RWPE2 (cell line): ENCODE measurements at regions not wholly inside any gene's neighbourhood (a gene's known extent, or its start where the extent isn't known, plus 50 kb on each side); places are given as distances from the start of the nearest gene placed in this dataset.

Experiments used
- ATAC-seq: fragments of 200-7000 bp; cut with Tn5 transposase; 3 replicates; pipeline ENCODE4 v1.9.1; 2021; ENCODE audit warnings: low read depth
- DNase-seq: peaks from one replicate; pipeline ENCODE4 v3.0.0-alpha.2; 2020; ENCODE audit warnings: low spot score
- H3K27ac ChIP-seq: fragments of 450-650 bp; 2 replicates; pipeline ENCODE4 v1.5.1; 2017; ENCODE audit warnings: mild to moderate bottlenecking; ENCODE audit not compliant: poor library complexity, severe bottlenecking
- H3K27me3 ChIP-seq: fragments of 250-450 bp; sonication (Bioruptor Pico); 2 replicates; pipeline ENCODE4 v1.5.1; 2021; ENCODE audit warnings: mild to moderate bottlenecking, moderate library complexity; ENCODE audit not compliant: insufficient read depth, poor library complexity, severe bottlenecking
- H3K36me3 ChIP-seq: fragments of 250-450 bp; sonication (Bioruptor Pico); 2 replicates; pipeline ENCODE4 v1.5.1; 2020; ENCODE audit warnings: low read depth, mild to moderate bottlenecking, moderate library complexity
- H3K4me1 ChIP-seq: fragments of 250-450 bp; sonication (Bioruptor Pico); 2 replicates; pipeline ENCODE4 v1.5.1; 2021; ENCODE audit warnings: mild to moderate bottlenecking, moderate library complexity; ENCODE audit not compliant: insufficient read depth, poor library complexity, severe bottlenecking
- H3K4me3 ChIP-seq: fragments of 250-450 bp; sonication (Bioruptor Pico); 2 replicates; pipeline ENCODE4 v1.5.1; 2021; ENCODE audit warnings: mild to moderate bottlenecking, moderate library complexity; ENCODE audit not compliant: severe bottlenecking
- H3K9me3 ChIP-seq: fragments of 250-450 bp; sonication (Bioruptor Pico); 2 replicates; pipeline ENCODE4 v1.5.1; 2021; ENCODE audit warnings: mild to moderate bottlenecking, moderate library complexity; ENCODE audit not compliant: severe bottlenecking
- TF ChIP-seq, protein P1 (sequence below): fragments of 450-650 bp; IDR thresholded peaks from one replicate; pipeline ENCODE4 v1.5.1; 2017; ENCODE audit warnings: mild to moderate bottlenecking, moderate library complexity; ENCODE audit not compliant: poor library complexity, severe bottlenecking

DNA sequence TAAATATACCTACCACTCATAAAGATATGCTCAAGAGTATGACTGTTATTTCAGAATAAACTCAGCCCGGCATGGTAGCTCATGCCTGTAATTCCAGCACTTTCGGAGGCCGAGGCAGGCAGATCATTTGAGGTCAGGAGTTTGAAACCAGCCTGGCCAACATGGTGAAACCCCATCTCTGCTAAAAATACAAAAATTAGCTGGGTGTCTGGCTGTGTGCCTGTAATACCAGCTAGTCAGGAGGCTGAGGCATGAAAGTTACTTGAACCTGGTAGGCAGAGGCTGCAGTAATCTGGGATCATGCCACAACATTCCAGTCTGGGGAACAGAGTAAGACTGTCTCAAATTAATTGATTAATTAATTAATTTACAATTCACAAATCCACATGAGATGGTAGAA lies 208.2 kb upstream of the PDGFD start:
- Histone ChIP-seq H3K4me1 (no peaks in the 10 kb centered on the region), H3K4me3 (no peak overlapping the region), H3K27ac (no peak overlapping the region), H3K9me3 (no peaks in the 10 kb centered on the region), H3K36me3 (no peaks in the 10 kb centered on the region), H3K27me3 (no peaks in the 10 kb centered on the region)
- TF ChIP-seq, protein P1, sequence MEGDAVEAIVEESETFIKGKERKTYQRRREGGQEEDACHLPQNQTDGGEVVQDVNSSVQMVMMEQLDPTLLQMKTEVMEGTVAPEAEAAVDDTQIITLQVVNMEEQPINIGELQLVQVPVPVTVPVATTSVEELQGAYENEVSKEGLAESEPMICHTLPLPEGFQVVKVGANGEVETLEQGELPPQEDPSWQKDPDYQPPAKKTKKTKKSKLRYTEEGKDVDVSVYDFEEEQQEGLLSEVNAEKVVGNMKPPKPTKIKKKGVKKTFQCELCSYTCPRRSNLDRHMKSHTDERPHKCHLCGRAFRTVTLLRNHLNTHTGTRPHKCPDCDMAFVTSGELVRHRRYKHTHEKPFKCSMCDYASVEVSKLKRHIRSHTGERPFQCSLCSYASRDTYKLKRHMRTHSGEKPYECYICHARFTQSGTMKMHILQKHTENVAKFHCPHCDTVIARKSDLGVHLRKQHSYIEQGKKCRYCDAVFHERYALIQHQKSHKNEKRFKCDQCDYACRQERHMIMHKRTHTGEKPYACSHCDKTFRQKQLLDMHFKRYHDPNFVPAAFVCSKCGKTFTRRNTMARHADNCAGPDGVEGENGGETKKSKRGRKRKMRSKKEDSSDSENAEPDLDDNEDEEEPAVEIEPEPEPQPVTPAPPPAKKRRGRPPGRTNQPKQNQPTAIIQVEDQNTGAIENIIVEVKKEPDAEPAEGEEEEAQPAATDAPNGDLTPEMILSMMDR = no peak
- DNase-seq (no peak), ATAC-seq (no peak)

DNA sequence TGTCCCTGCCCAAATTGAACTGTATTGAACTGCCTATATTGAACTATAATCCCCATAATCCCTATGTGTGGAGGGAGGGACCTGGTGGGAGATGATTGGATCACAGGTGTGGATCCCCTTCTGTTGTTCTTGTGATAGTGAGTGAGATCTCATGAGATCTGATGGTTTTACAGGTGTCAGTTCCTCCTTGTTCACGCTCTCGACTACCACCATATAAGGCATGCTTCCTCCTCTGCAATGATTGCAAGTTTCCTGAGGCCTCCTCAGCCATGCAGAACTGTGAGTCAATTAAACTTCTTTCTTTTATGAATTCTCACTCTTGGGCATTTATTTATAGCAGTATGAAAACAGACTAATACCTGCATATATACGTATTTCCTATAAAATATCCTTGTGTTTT lies 206.5 kb upstream of the PDGFD start:
- Histone ChIP-seq H3K9me3 (no peaks in the 10 kb centered on the region), H3K36me3 (no peaks in the 10 kb centered on the region), H3K27me3 (no peaks in the 10 kb centered on the region), H3K4me3 (no peak overlapping the region), H3K4me1 (no peaks in the 10 kb centered on the region), H3K27ac (no peak overlapping the region)
- ATAC-seq (no peak), DNase-seq (no peak)
- TF ChIP-seq, protein P1 = no peak

DNA sequence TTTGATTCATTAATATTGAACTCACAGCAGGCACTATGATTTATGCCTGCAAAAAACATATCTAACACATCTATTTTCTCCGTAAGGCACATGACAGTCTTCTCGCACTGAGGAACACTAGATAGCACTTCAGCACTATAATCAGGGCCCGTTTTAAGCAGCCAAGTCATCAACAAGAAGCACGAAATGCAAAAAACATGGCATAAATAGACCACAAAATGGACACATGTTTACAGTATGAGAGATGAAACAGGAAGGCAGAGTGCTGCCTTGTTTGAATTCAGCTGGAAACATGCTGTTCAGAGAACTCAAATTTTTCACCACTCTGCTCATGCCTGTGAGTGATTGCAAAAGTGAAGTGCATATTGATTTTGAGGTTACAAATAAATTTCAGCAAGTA lies 205.8 kb upstream of the PDGFD start:
- Histone ChIP-seq H3K4me3 (no peak overlapping the region), H3K27me3 (no peaks in the 10 kb centered on the region), H3K9me3 (no peaks in the 10 kb centered on the region), H3K27ac (no peak overlapping the region), H3K4me1 (no peaks in the 10 kb centered on the region), H3K36me3 (no peaks in the 10 kb centered on the region)
- TF ChIP-seq, protein P1 = no peak
- DNase-seq = no peak
- no peak for ATAC-seq

DNA sequence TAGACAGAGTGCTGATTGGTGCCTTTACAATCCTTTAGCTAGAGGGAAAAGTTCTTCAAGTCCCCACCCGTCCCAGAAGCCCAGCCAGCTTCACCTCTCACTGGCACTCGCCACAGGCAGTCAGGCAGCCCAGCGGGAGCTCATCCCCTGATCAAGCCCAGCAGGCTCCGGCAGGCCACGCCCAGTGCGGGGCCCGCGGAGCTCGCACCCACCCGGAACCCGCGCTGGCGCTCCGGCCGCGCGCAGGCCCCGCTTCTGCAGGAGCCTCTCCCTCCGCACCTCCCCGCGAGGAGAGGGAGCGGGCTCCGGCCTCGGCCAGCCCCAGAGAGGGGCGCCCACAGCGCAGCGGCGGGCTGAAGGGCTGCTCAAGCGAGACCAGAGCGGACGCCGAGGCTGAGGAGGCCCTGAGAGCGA lies 202.4 kb upstream of the PDGFD start:
- Histone ChIP-seq H3K4me3 (no peak overlapping the region), H3K27ac (no peak overlapping the region), H3K27me3 (no peaks in the 10 kb centered on the region), H3K36me3 (no peaks in the 10 kb centered on the region), H3K9me3 (no peaks in the 10 kb centered on the region), H3K4me1 (no peaks in the 10 kb centered on the region)
- ATAC-seq (no peak), DNase-seq (no peak)
- TF ChIP-seq, protein P1 = no peak

DNA sequence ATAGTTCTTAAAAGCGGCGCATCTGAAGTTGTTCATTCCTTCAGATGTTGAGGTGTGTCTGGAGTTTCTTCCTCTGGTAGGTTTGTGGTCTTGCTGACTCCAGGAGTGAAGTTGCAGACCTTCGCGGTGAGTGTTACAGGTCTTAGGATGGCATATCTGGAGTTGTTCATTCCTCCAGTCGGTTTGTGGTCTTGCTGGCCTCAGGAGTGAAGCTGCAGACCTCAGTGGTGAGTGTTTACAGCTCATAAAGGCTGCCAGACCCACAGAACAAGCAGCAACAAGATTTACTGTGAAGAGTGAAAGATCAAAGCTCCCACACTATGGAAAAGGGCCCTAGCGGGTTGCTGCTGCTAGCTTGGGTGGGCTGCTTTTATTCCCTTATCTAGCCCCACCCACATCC lies 201.7 kb upstream of the PDGFD start:
- Histone ChIP-seq H3K4me3 (no peak overlapping the region), H3K4me1 (no peaks in the 10 kb centered on the region), H3K36me3 (no peaks in the 10 kb centered on the region), H3K9me3 (no peaks in the 10 kb centered on the region), H3K27ac (no peak overlapping the region), H3K27me3 (no peaks in the 10 kb centered on the region)
- ATAC-seq (no peak), DNase-seq (no peak)
- TF ChIP-seq, protein P1 = no peak
